Ovary (tissue), 7 donors: ENCODE measurements at regions not wholly inside any gene's neighbourhood (a gene's known extent, or its start where the extent isn't known, plus 50 kb on each side); places are given as distances from the start of the nearest gene placed in this dataset.

Source experiments
- DNase-seq, 5 donors: peaks; one replicate each; pipeline ENCODE4 v3.0.0-alpha.2; 2019 to 2020
- H3K27ac ChIP-seq, 2 donors: fragments of 200-600 bp; one replicate each; pipeline versions ENCODE4 v1.5.1 to v1.8.0; 2019 to 2022
- H3K27me3 ChIP-seq: fragments of 200-600 bp; one replicate; pipeline ENCODE4 v1.8.0; 2022
- H3K36me3 ChIP-seq: fragments of 200-600 bp; sonication (generic); one replicate; pipeline ENCODE4 v1.5.1; 2019
- H3K4me1 ChIP-seq: one replicate; pipeline ENCODE4 v1.8.1; 2013; ENCODE audit warnings: mild to moderate bottlenecking, moderate library complexity; ENCODE audit not compliant: insufficient read depth
- H3K4me3 ChIP-seq: fragments of 200-600 bp; sonication (generic); one replicate; pipeline ENCODE4 v1.5.1; 2017
- H3K9me3 ChIP-seq, 2 donors: fragments of 200-600 bp in 1 of 2; sonication (generic) in 1 of 2; one replicate each; pipeline versions ENCODE4 v1.5.1 to v1.8.1; 2013 to 2019; ENCODE audit warnings: mild to moderate bottlenecking in 1 of 2, moderate library complexity in 1 of 2
- CTCF ChIP-seq, 3 donors: fragments of 450-650 bp in 2 of 3; fragments of 200-600 bp in 1 of 3; IDR thresholded peaks; one replicate each; pipeline versions ENCODE4 v1.5.1 to v1.8.0; 2016 to 2022; ENCODE audit warnings: antibody characterized with exemption in 3 of 3, mild to moderate bottlenecking in 1 of 3
- EP300 ChIP-seq: sonication (generic); formaldehyde crosslinking; IDR thresholded peaks from one replicate; pipeline ENCODE4 v1.6.1; 2017; ENCODE audit warnings: antibody characterized with exemption
- POLR2A ChIP-seq: fragments of 450-650 bp; IDR thresholded peaks from one replicate; pipeline ENCODE4 v1.6.1; 2017; ENCODE audit warnings: antibody characterized with exemption, mild to moderate bottlenecking, moderate library complexity
- WGBS, 3 donors: extraction: QIAGEN DNeasy Blood & Tissue Kit in 1 of 3; methylation state at CpG; one replicate each; pipeline versions ENCODE4 v1.1.5 to v1.1.7; 2013 to 2017; 5-methylcytosine and 5-hydroxymethylcytosine counted together
- intact Hi-C, 4 donors: fragments of 100-400 bp; cut with DNase I; formaldehyde crosslinking; loops; one replicate each; pipeline versions ENCODE4 v1.11.0 to v1.15.1; 2022 to 2023
- donor health status: DM: no; HTN: no; CAD: no; lungs with moderate emphysema.
- donor health status: DM: no; HTN: no; CAD: no.
- donor health status: Bipolar disorder and iron deficiency.
- donor health status: DM: no; HTN: no; CAD: no.
- donor health status: DM: yes; HTN: yes; CAD: no.

GRCh38 chr16:80389338-80389737 lies 151.5 kb upstream of the DYNLRB2 start:
- Histone ChIP-seq H3K36me3 (no peaks in the 10 kb centered on the region), H3K4me1 (peaks cover 16% of the 10 kb centered on the region), H3K27me3 (no peaks in the 10 kb centered on the region), H3K9me3 (no peaks in the 10 kb centered on the region), H3K4me3 (no peak overlapping the region), H3K27ac (peak overlapping the region in 1 of 2 donors; percentile 4)
- TF ChIP-seq CTCF (IDR thresholded peaks at IDR 0.05) (no peak), EP300 (no peak), POLR2A (no peak)
- no peak for DNase-seq
- intact Hi-C loops = no loop called here
- 31 to 53% (median 51%) methylated on average over 9 of the region's 9 CpGs for WGBS, 3 donors

GRCh38 chr16:80387318-80387921 lies 153.4 kb upstream of the DYNLRB2 start:
- DNase-seq = no peak
- Histone ChIP-seq H3K4me3 (no peak overlapping the region), H3K4me1 (peaks cover 16% of the 10 kb centered on the region), H3K36me3 (no peaks in the 10 kb centered on the region), H3K27me3 (no peaks in the 10 kb centered on the region), H3K27ac (no peak overlapping the region), H3K9me3 (no peaks in the 10 kb centered on the region)
- intact Hi-C loops = no loop called here
- 79 to 87% (median 87%) methylated on average over 14 to 15 of the region's 15 CpGs for WGBS, 3 donors
- TF ChIP-seq POLR2A (no peak), CTCF (IDR thresholded peaks at IDR 0.05) (no peak), EP300 (no peak)

GRCh38 chr16:80384862-80385261 lies 155.9 kb upstream of the DYNLRB2 start:
- Histone ChIP-seq H3K9me3 (no peaks in the 10 kb centered on the region), H3K27me3 (no peaks in the 10 kb centered on the region), H3K4me3 (no peak overlapping the region), H3K4me1 (peaks cover 10% of the 10 kb centered on the region), H3K36me3 (no peaks in the 10 kb centered on the region), H3K27ac (no peak overlapping the region)
- DNase-seq = no peak
- TF ChIP-seq POLR2A = no peak
- TF ChIP-seq CTCF (IDR thresholded peaks at IDR 0.05) = no peak
- no peak for TF ChIP-seq EP300
- intact Hi-C loops = no loop called here

- H3K4me1 ChIP-seq = peaks cover 5% of the 10 kb centered on the region
- no peak for DNase-seq
- intact Hi-C loops = no loop called here
These were observed 160.3 kb upstream of the DYNLRB2 start for GRCh38 chr16:80380514-80380913.

More at GRCh38 chr16:80380514-80380913, 160.3 kb upstream of the DYNLRB2 start:
- Histone ChIP-seq H3K27ac (no peak overlapping the region), H3K27me3 (no peaks in the 10 kb centered on the region), H3K36me3 (no peaks in the 10 kb centered on the region), H3K4me3 (no peak overlapping the region), H3K9me3 (no peaks in the 10 kb centered on the region)
- WGBS, 3 donors = 91 to 92% (median 92%) methylated on average over 4 of the region's 4 CpGs
- TF ChIP-seq EP300 (no peak), POLR2A (no peak), CTCF (IDR thresholded peaks at IDR 0.05) (no peak)
